ENCODE measurements at regions not wholly inside any gene's neighbourhood (a gene's known extent, or its start where the extent isn't known, plus 50 kb on each side); places are given as distances from the start of the nearest gene placed in this dataset.
A peak's percentile ranks its signal among the peaks of the same experiment; 100 is the strongest.

- no peak overlapping the region for H3K4me3 ChIP-seq (replicated peaks in 1 of 2; ENCODE audit: low read depth in 2 of 2, low read length in 2 of 2)
- no peak for DNase-seq (ENCODE audit: low read depth in 2 of 2)
- TF ChIP-seq, protein P1, sequence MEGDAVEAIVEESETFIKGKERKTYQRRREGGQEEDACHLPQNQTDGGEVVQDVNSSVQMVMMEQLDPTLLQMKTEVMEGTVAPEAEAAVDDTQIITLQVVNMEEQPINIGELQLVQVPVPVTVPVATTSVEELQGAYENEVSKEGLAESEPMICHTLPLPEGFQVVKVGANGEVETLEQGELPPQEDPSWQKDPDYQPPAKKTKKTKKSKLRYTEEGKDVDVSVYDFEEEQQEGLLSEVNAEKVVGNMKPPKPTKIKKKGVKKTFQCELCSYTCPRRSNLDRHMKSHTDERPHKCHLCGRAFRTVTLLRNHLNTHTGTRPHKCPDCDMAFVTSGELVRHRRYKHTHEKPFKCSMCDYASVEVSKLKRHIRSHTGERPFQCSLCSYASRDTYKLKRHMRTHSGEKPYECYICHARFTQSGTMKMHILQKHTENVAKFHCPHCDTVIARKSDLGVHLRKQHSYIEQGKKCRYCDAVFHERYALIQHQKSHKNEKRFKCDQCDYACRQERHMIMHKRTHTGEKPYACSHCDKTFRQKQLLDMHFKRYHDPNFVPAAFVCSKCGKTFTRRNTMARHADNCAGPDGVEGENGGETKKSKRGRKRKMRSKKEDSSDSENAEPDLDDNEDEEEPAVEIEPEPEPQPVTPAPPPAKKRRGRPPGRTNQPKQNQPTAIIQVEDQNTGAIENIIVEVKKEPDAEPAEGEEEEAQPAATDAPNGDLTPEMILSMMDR (IDR thresholded peaks at IDR 0.05; ENCODE audit: low read depth, low read length) = no peak
These were observed 69.9 kb upstream of the PRMT6 start for GRCh38 chr1:106986603-106987002.

DNA sequence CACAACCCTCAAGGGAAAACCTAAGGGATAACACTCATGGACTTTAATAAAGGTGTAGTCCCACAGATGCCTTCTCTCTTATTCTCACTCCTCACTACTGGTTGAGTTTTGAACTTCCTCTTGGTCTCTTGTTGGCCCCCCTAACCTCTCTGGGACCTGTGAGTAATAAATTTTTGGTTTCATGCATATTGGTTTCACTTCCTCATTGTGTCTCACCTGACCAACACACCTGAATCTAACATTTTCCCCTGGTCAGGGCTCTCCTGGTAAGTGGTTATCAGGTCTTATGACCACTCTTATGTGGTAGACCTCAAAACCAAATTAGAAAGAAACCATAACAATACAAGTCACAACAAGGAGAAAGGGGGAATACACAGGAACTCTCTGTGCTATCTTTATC, 60.5 kb upstream of the PRMT6 start:
- no peak overlapping the region for H3K4me3 ChIP-seq (replicated peaks in 1 of 2; ENCODE audit: low read depth in 2 of 2, low read length in 2 of 2)
- DNase-seq (ENCODE audit: low read depth in 2 of 2) = no peak
- TF ChIP-seq, protein P1 (IDR thresholded peaks at IDR 0.05; ENCODE audit: low read depth, low read length) = no peak

DNA sequence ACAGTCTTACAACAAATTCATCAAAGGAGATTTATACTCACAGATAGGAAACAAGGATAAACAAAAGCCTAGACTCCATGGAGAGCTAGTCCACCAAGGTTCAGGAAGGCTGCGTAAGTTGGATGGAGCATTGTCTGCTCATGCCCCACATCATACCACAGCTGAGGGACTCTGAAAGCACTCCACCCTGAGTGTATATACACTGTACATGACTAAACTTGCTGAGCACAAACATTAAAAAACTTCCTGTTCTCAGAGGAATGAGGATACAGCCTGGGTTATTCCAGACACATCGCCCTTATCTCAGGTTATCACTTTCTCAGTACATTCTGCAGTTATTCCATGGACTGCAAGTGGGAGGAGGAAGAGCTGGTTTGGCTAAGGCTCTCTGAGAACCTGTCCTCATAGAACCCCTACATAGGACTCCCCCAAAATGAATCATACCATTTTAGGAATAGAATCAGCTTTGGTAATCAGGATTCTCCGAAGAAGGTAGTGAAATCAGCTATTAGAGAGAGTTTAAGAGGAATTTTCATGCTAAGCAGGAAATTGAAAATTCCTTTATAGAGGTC, 58.0 kb upstream of the PRMT6 start:
- no peak for DNase-seq (ENCODE audit: low read depth in 2 of 2)
- H3K4me3 ChIP-seq (replicated peaks in 1 of 2; ENCODE audit: low read depth in 2 of 2, low read length in 2 of 2) = no peak overlapping the region
- TF ChIP-seq, protein P1 (IDR thresholded peaks at IDR 0.05; ENCODE audit: low read depth, low read length) = no peak

- H3K4me3 ChIP-seq (replicated peaks in 1 of 2; ENCODE audit: low read depth in 2 of 2, low read length in 2 of 2) = no peak overlapping the region
- peak in 1 of 2 donors; percentile 13 for DNase-seq (ENCODE audit: low read depth in 2 of 2)
- TF ChIP-seq, protein P1 (IDR thresholded peaks at IDR 0.05; ENCODE audit: low read depth, low read length) = no peak
These were observed 55.6 kb upstream of the PRMT6 start for GRCh38 chr1:107000902-107001301.

GRCh38 chr1:107003972-107004371, 52.5 kb upstream of the PRMT6 start:
- no peak overlapping the region for H3K4me3 ChIP-seq (replicated peaks in 1 of 2; ENCODE audit: low read depth in 2 of 2, low read length in 2 of 2)
- TF ChIP-seq, protein P1 (IDR thresholded peaks at IDR 0.05; ENCODE audit: low read depth, low read length) = no peak
- DNase-seq (ENCODE audit: low read depth in 2 of 2) = no peak

DNA sequence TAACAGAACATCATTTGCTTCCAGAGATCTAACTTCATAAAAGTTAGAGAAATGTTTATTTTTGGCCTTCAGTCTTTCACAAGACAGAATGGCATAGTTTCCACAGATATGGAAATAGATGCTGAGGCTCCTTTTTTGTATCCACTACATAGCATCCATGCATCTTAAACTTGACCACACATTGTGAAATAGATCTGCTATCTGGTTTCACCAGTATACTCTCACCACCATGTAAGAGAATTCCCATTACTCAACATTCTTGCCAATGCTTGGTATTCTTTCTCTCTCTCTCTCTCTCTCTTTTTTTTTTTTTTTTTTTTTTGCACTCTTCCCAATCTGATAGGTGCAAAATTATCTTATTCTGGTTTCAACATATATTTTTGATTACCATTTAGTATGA, 52.1 kb upstream of the PRMT6 start:
- no peak overlapping the region for H3K4me3 ChIP-seq (replicated peaks in 1 of 2; ENCODE audit: low read depth in 2 of 2, low read length in 2 of 2)
- DNase-seq (ENCODE audit: low read depth in 2 of 2) = peak in 1 of 2 donors; percentile 8
- TF ChIP-seq, protein P1 (IDR thresholded peaks at IDR 0.05; ENCODE audit: low read depth, low read length) = no peak

Measured in cardiac fibroblast (primary cell).